ENCODE measurements at regions not wholly inside any gene's neighbourhood (a gene's known extent, or its start where the extent isn't known, plus 50 kb on each side); places are given as distances from the start of the nearest gene placed in this dataset.
"Not testable (repeated sequence)": the region's sequence is repeated elsewhere in the genome, so short reads cannot be mapped to it uniquely, and the experiment has no call there.

DNA sequence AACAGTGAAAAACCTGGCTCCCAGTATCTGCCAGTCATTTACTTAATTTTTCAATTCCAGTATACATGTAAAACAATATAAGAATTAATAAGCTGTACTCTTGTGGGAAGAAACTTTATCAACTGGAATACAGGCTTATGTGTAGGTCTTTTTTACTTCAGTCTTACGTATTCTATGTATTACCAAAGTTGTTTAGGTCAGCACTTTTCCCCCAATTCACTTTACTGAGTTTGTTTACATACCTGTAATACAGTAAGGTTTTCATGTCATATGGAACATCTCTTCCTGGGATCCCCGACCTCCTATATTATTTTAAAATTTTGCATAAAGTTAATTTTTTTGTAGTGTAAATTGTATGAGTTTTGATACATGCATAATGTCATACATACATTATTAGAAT is 181.8 kb upstream of the OLFM3 start:
- DNase-seq (ENCODE audit: low spot score) = no peak

DNA sequence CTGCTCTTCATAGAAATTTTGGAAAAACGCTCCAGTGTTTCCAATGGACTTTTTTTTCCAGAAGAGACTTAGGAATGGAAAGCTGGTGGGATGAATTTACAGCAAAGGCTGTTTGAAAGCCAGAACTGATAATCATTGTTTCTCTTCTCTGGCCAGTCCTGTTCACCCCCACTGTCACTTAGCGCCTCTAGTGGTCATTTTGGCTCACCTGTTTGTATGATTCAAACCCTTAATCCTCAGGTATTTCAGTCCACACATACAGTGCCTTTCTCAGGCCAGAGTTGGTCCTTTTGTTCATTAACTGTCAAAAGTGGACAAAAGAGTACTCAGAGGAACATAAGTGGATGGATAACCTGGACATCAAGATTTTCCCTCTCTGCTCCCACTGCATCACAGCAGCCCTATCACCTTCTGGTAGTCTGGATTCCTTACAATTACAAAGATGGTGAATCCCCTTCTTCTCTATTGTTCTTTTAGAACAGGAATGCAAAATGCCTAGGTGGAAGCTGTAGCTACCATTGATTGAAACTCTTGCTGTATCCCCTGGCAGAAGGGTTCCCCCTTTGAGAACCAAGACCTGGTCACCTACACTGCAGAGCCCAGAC is 177.6 kb upstream of the OLFM3 start:
- DNase-seq (ENCODE audit: low spot score) = no peak

DNA sequence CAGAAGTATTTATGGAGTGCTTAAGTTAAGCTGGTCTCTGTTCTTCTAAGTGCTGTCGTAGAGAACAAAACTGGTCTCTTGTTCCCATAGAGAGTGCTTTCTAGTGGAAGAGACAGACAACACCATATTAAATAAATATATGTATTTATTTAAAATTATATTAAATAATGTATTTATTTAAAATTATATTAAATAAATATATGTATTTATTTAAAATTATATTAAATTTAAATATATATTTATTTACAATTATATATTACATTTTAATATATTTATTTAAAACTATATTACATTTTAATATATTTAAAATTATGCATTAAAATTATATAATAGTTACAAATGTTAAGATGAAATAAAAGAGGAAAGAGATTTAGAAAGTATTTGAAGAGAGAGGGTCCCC is 175.5 kb upstream of the OLFM3 start:
- DNase-seq (ENCODE audit: low spot score) = no peak

DNA sequence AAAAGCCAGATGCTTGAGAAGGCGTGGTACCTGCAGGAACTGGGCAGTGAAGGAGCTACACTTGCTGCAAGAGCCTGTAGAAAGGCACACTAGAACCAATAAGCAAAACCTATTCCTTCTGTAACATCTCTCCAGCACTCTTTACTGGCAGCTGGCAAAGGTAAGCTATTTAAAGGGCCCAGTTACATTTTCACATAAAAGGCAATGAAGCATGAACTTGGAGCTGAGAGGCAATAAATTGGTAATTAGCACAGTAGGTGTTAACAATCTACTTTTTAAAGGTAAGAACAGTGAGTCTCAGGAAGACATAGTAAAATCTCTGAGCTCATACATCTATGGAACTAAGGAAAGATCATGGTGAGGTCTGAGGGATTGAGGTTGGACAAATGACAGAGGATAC is 167.1 kb upstream of the OLFM3 start:
- DNase-seq (ENCODE audit: low spot score) = no peak

DNA sequence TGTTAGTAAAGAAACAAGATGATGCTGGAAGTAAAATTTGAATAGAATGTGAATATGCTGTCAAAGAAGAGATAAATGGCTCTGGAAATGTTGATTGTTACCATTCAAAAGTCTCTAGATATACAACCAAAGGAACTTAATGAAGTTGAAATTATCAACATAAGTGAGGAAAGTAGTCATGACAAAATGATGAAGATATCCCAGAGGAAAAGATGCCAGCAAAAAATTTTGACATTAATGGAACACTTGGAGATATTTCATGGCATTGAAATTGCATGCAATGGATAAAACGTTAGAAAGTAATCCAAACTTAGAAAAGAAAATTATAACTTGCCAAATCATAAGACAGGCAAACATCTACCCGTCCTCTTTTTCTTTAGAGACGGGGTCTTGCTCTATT is 154.5 kb upstream of the OLFM3 start:
- DNase-seq (ENCODE audit: low spot score) = no peak

DNA sequence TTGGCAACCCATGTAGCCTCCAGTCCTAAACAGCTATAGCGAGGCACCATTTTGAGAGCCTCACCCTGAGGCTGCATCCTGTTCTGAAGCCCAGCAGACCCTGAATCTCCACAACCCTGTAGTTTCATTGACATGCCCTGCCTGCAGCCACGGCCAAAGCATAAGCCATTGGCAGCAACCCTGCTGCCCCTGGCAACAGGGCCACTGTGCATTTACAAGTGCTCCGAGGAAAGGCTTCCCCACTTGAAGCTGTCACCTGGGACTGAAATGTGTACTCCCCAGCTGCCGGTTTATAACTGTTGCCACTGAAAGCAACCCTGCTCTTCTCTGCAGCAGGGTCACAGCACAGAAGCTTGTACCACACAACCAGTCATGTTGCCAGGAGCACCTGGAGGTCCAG is 124.2 kb upstream of the OLFM3 start:
- no peak for DNase-seq (ENCODE audit: low spot score)

DNA sequence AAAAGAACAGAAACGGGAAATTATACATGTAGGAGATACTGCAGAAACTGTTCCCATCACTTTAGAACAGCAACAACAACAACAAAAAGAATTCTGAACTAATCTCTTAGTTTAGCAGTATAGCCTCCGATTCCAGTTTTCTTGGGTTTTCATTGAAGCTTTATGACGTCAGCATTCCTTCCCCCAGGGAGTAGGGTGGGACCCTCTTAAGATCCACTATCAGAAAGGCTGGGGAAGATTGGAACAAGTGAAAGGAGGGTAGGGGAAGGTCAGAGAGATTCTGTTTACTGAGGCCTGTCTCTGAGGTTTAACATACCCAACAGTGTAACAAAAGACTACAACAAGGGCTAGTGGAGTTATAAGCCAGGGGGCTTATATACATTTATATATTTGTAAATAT is 121.4 kb upstream of the OLFM3 start:
- no peak for DNase-seq (ENCODE audit: low spot score)

DNA sequence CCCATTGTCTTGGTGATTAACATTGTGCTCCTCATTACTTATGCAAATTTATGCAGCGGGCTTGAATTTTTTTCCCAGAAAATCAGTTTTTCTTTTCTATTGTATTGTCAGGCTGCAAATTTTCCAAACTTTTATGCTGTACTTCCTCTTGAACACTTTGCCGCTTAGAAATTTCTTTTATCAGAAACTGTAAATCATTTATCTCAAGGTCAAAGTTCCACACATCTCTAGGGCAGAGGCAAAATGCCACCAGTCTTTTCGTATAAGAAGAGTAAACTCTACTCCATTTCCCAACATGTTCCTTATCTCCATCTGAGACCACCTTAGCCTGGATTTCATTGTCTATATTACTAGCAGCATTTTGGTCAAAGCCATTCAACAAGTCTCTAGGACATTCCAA is 113.9 kb upstream of the OLFM3 start:
- no peak for DNase-seq (ENCODE audit: low spot score)

DNA sequence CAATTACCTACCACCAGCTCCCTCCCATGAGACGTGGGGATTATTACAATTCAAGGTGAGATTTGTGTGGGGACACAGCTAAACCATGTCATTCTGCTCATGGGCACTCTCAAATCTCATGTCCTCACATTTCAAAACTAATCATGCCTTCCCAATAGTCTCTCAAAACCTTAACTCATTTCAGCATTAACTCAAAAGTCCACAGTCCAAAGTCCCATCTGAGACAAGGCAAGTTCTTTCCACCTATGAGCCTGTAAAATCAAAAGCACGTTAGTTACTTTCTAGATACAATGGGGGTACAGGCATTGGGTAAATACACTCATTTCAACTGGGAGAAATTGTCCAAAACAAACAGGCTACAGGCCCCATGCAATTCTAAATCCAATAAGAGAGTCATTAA is 112.8 kb upstream of the OLFM3 start:
- not testable (repeated sequence) for DNase-seq (ENCODE audit: low spot score)

DNA sequence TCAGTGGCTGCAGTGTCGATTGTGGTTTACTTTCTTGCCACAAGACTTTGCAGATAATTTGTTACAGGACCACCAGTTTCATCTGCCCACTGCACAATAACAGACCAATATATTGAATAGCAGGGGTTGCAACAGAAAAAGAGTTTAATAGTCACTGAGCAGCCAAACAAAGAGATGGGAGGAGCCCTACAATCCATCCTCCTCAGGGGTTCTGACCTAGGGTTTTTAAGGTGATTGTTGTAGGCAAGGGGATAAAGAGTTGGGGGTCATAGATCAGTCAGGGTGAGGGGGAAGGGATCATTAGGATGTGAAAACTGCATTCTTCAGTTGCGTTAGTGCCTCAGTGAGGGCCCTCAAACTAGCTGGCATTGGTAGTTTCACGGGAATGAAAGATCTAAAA is 110.7 kb upstream of the OLFM3 start:
- no peak for DNase-seq (ENCODE audit: low spot score)

DNA sequence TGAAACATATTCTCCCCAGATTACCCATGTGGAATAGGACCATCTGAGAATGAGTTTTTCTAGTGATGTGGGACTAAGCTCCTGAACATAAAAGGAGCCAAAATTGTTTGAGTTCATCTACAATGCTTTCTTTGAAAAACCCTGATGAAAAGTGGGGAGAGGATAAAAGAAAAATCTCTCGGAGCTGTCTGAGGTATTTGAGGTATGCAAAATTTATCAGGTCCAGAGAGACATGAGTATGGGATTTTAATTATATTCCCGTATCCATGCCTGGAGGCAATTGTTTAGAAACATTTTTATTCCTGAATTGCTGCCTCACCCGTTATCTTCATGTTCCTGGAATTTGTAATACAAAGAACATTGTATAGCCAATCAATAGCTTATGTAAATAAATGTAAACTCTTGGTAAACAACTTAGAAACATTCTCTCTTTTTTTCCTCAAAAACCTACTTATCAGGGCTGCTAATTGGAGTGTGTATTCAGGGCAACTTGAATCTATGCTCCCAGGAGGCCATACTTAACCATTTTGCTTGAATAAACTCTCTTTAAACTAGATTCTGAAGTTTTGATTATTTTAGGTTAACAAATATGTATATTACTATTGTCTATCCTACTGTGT is 109.3 kb upstream of the OLFM3 start:
- no peak for DNase-seq (ENCODE audit: low spot score)

DNA sequence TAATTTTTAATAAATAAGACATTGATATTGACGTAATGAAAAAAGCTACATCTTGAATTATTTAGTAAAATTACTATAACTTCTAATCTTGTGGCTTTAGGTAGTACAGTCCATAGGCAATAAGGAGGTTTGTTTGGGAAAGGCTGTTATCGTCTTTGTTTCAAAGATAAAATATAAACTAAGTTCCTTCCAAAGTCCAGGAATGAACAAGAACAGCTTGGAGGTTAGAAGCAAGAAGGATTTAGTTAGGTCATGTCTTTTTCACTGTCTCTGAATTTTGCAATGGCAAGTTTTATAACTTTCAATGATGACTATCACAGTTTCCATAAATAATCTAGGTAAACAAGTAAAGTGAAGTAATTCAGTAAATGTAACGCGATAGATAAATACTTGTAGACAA is 106.9 kb upstream of the OLFM3 start:
- DNase-seq (ENCODE audit: low spot score) = no peak

DNA sequence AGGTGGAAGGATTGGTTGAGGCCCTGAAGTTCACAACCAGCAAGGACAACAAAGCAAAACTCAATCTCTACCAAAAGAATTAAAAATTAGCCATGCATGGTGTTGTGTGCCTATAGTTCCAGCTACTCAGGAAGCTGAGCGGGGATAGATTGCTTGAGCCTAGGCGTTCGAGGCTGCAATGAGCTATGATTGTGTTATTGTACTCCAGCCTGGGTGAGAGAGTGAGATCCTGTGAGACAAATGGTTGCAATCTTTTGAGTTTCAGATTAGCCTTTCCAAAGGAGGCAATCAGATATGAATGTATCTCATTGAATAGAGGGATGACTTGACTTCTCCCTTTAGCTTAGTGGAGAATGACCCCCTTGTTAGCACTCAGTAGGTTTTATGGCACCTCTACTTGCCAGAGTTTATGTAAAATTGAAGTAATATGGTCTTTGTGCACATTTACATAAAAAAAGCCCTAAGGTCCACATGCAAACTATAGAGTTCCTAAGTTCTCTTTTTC is 105.6 kb upstream of the OLFM3 start:
- no peak for DNase-seq (ENCODE audit: low spot score)

DNA sequence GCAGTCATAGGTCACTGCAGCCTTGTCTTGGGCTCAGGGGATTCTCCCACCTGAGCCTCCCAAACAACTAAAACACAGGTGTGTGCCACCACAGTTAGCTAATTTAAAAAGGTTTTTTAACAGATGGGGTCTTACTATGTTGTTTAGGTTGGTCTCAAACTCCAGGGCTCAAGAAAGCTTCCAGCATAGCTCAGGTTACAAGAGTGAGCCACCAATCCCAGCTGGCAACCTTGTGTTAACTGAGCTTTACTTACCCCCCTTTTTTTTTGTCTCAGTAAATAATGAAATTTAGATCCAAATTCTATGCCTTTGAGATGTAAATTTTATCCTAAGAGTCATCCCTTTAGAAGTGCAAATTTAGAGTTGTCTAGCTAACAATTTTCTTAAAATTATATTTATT is 103.9 kb upstream of the OLFM3 start:
- DNase-seq (ENCODE audit: low spot score) = no peak

DNA sequence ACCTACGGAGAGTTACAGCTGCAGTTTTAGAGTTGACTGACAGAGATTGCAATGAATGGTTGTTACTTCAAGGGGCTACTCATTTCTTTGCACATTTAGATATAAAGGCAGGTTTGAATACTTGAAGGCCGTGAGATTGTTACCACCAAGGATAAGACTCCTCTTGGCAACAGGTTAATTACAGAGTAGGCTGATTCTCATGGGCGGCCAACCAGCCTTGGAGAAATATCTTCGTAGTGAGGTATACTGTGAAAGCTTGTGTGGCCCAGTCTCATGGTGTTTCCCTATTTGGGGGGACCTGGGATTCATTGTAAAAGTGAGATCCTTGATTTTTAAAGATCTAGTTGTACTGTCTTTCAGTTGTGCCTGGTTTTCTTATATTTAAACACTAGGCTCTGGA is 103.2 kb upstream of the OLFM3 start:
- no peak for DNase-seq (ENCODE audit: low spot score)

DNA sequence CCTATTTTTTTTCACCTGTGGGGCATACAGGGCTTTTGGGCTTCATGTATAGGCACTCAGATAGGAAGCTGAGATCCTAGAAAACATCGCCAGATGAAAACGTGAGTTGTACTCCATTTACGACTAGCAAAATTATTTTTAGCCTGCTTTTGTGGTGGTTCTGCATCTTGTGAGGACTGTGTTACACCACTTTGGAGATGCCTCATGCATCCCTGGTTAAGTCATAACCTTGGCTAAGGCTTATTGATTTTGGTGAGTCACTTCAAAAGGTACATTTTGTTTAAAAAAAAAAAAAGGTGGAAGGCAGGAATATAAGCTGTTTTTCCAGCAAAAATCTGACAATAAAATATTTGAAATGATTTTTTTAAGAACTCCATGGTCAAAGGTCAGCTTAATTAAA is 101.8 kb upstream of the OLFM3 start:
- no peak for DNase-seq (ENCODE audit: low spot score)

DNA sequence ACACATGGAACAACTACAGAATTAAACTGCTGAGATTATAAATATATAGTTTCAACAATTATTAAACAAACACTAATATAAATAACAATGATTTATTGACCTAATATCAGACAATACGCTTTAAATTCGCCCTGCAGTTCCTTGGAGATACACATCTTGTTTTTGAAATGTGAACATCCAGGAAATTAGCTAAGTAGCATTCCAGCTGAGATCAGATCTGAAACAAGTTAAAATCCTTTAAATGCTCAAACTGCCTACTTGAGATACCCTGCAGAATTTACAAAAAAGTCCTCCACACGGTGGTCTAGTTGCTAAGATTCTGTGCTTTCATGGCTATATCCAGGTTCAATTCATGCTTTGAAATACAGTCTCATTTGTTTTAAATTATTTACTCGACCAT is 101.4 kb upstream of the OLFM3 start:
- no peak for DNase-seq (ENCODE audit: low spot score)

DNA sequence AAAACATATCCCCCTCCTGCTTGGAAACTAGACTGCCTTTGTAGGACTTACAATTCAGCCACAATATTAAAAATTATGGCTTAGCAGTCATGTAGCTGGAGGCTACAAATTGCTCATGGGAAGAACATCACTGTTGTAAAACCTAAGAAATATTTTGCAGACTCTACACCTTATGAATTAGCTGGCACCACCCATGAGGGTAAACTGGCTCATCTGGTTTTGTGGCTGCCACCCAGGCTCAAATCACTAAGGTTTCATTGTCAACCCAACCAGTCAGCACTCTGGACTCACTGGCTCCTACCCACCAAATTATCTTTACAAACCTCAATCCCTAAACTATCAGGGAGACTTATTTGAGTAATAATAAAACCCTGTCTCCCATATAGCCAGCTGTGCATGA is 100.7 kb upstream of the OLFM3 start:
- no peak for DNase-seq (ENCODE audit: low spot score)

DNA sequence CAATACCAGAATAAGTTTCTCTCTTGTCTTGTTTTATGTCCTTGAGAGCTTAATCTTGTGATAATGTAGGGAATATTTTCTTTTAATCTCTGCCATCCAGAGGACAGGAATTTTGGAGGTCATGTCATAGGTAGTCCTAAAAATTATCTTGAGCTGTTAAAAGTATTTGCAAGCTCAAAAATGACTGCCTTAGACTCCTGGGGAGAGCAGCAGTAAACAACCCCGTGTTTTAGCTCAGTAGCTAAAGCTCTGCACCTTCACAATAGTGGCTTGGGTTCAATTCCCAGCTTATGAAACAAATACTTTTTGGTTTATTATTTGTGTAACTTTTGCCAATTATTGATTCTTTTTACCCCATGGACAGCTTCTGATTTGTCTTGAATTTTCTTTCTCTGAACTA is 99.4 kb upstream of the OLFM3 start:
- DNase-seq (ENCODE audit: low spot score) = no peak

DNA sequence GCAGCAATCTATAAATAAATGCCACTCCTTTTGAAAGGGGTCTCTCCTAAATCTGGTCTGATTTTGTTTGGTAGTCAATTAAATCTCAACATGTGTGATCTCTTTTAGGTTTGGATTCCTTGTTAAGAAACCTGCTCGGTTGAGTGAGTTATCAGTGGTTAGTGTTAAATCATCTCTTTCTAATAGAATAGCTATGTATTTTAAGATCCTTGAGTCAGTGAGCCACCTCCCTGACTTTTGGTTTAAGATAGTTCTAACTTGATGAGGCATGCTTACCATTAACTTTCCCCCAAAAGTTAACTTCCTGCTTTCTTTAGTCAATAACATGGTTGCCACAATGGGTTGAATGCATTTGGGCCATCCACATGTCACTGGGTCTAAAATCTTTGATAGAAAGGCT is 93.1 kb upstream of the OLFM3 start:
- no peak for DNase-seq (ENCODE audit: low spot score)

DNA sequence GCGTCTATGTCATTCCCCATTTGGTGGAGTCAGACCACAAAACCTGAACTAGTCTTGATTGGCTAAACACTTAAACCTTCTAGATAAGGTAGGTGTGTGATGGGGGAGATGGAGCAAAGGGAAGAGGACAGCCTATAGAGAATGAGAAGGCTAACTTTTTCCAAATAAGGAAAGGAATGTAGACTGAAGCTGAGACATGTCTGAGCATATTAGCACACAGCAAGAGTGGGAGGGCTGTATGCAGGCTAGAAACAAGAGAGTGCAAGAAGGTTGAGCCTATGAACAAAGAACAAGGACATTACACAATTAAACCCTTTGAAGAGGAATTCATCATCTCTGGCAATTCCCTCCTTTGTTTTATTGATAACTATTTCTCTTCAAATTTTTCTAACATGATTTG is 89.2 kb upstream of the OLFM3 start:
- DNase-seq (ENCODE audit: low spot score) = no peak

DNA sequence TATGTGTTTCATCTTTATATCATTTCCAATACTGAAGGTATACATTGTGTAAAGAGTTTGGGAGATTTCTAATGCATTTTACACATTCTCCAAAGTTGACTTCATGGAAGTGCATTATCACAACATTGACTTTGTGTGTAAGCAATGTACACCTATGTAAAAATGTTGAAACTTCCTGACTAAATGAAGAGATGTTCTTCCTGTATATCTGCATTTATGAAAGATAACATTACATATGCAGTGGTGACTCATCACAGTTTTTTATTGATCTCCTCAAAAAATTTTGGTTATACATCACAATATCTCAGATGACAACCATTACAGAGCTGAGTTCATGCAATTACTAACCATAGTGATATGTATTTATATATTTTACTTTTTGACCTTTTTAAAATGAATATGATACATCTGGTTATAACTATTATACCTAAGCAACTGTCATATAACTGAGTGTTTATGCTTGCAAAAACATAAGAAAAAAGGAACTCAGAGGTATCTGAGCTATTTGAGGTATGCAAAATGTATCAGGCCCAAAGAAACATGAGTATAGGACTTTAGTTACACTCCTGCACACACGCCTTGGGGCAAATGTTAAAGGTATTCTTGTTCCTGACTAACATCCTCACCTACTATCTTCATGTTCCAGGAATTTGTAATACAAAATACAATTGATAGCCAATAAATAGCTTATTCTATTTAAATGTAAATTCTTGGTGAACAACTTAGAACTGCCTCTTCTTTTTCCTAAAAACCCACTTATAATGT is 88.2 kb upstream of the OLFM3 start:
- DNase-seq (ENCODE audit: low spot score) = no peak

DNA sequence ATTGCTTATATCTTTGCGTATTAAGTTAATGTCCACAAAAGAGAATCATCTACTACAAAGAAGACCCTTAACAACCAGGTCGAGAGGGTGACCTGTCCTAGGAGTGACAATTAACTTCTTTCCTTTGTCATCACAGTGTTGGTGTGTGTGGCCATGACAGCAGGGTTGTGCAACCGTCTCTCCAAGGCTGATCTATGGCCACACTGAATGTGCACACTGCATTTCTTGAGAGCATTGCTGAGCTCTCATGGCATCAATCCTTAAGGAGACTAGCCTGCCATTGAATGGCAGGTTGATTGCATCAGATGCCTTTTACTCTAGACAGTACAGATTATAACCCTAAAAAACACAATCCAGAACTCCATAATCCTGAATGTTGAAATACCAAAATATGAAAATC is 86.5 kb upstream of the OLFM3 start:
- no peak for DNase-seq (ENCODE audit: low spot score)

DNA sequence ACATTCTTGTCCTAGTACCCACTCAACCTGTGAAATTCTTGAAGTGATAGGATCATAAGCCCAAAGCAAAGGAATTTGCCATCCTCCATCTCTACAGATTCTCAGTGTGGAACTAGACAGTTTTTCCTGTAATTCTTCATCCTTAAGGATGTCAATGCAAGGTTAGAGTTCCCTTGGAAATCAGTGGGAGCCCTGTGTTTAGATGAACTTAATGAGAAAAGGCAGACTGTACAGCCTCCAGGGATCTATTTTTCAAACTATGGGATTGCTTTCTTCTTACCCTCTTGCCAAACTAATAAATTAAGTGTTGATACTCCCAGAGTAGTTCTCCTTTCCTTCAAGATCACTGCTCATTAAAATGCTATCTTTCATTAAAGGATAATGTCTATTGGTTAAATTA is 78.1 kb upstream of the OLFM3 start:
- no peak for DNase-seq (ENCODE audit: low spot score)

All from Ammon's horn (tissue), 1 donor.